GM18868 (cell line): ENCODE measurements at regions not wholly inside any gene's neighbourhood (a gene's known extent, or its start where the extent isn't known, plus 50 kb on each side); places are given as distances from the start of the nearest gene placed in this dataset.
"Not testable (repeated sequence)": the region's sequence is repeated elsewhere in the genome, so short reads cannot be mapped to it uniquely, and the experiment has no call there.

Experiments used
- ATAC-seq: cut with Tn5 transposase; IDR thresholded peaks from one replicate; pipeline ENCODE4 v1.9.1; 2021; ENCODE audit warnings: mild to moderate bottlenecking, moderate library complexity; ENCODE audit not compliant: unreplicated experiment

DNA sequence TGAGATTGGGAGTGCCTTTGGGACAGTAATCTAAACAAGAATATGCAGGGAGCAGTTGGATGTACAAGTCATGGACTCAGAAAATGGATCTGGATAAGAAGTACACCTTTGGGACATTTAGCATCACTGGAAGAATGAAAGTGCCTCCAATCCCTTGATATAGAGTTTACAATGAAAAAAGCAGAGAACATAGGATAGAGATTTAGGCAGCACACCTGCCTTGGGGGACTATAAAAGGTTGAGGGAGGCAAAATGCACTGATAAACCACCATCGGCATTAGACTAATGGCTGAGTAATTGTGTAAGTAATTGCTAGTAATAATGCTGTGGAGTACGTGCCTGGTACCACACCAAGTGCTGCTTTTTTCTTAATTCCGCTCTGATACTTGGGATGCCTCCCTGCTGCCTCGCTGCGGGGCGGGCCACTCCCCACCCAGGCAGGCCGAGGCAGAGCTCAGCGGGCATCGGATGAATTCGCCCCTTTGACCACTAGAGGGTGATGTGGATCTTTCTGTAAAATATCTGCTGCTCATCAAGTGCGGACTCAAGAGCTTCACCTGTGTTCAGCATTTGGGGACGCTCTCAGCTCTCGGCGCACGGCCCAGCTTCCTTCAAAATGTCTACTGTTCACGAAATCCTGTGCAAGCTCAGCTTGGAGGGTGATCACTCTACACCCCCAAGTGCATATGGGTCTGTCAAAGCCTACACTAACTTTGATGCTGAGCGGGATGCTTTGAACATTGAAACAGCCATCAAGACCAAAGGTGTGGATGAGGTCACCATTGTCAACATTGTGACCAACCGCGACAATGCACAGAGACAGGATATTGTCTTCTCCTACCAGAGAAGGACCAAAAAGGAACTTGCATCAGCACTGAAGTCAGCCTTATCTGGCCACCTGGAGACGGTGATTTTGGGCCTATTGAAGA is 99.9 kb downstream of the ANKRD18B start:
- ATAC-seq, result peak; percentile 80

DNA sequence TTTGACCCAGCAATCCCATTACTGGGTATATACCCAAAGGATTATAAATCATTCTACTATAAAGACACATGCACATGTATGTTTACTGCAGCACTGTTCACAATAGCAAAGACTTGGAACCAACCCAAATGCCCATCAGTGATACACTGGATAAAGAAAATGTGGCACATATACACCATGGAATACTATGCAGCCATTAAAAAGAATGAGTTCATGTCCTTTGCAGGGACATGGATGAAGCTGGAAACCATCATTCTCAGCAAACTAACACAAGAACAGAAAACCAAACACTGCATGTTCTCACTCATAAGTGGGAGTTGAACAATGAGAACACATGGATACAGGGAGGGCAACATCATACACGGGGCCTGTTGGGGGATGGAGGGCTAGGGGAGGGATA is 104.3 kb downstream of the ANKRD18B start:
- not testable (repeated sequence) for ATAC-seq

DNA sequence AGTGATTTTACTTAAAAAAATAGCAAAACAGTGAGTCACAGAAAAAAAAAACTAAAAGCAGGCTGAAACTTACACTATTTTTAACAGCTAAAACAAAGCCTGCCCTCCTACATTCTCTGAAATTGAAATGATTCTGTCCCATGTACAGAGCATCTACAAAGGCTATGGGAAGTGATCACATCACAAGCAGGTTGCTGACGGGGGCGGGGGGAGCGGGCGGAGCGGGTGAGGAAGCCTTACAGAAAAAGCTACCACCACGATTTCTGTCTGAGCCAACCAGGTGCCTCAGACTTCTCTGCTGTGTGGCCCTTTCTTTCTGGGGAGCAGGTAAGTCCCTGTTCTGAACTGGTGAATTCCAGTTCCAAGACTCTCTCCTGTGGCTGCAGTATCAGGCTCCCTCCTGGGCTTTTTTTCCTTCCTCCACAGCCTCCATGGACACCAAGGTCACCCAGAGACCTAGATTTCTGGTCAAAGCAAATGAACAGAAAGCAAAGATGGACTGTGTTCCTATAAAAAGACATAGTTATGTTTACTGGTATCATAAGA is 104.9 kb downstream of the ANKRD18B start:
- ATAC-seq, result no peak

DNA sequence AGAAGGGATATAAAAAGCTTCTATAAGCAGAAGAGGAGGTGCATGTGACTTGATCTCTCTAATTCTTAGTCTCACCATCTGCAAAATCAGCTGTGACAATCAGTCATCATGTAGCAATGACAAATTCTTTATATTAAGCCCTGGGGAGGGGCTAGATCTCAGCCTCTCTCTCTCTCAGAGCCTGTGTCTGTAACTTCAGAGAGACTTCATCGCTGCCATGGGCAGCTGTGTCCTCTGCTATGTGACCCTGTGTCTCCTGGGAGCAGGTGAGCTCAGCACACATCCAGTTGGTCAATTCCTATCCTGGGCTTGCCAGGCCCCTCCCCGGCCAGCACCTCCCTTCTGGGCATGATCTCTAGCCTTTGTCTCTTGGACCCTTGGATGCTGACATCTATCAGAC is 109.6 kb downstream of the ANKRD18B start:
- ATAC-seq, result no peak

DNA sequence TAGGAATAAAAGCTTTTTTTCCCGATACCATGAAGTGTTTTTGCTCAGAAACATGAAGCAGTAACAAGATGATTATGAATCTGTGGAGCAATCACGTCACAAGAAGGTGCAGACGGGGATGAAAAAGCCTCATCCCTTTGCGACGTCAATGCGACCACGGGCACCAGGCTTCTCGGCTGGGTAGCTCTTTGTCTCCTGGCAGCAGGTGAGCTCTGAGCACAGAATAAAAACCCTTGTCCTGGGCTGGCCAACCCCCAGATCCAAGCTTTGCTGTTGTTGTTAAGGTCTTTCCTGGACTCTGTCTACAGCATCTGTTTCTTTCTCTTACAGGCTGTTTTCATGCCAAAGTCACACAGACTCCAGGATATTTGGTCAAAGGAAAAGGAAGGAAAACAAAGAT is 113.8 kb downstream of the ANKRD18B start:
- no peak for ATAC-seq

DNA sequence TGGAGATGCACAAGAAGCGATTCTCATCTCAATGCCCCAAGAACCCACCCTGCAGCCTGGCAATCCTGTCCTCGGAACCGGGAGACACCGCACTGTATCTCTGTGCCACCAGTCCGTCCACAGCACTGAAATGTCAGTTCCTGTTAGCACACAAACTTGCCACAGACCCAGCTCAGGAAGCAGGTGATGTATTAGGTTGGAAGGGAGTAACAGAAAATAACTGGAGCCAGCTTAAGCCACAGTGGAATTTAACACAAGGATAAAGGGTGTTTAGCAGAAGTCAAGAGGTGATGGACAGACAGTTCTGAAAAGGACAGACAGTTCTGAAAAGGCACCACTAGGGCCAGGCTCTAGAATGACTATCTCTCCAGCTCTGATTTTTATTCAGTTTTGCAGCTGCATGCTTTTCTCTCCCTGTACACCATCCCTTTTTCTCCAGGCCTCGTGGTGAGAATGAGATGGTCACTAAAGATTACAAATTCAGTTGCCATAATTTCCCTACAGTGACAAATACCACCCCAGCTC is 114.4 kb downstream of the ANKRD18B start:
- ATAC-seq, result no peak

DNA sequence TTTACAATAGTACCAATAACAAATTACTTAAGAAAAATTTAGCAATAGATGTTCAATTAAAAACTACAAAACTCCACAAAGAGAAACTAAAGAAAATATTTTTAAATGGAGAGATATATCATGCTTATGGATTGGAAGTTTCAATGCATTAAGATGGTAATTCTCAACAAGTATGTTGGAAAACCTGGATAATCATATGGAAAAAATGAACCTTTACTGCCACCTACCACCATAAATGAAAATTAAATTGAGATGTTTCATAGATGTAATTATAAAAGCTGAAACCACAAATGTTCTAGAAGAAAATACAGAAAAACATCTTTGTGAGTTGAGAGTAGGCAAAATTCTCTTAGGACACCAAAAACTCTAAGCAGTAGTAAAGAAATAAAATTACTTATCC is 121.7 kb downstream of the ANKRD18B start:
- ATAC-seq, result no peak

DNA sequence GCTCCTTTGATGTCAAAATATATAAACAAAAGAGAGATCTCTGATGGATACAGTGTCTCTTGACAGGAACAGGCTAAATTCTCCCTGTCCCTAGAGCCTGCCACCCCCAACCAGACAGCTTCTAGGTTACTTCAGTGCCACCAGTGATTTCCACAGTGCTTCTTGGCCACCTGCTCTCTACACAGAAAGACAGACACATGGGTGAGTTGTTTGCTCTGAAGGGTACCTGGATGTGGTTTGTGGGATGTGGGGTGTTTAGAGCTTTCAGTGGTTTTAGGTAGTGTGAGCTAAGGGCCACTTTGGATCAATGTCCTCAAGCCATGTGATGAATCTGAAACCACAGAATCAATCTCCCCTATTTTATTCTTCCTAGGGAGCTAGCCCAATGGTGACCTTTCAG is 125.4 kb downstream of the ANKRD18B start:
- no peak for ATAC-seq

DNA sequence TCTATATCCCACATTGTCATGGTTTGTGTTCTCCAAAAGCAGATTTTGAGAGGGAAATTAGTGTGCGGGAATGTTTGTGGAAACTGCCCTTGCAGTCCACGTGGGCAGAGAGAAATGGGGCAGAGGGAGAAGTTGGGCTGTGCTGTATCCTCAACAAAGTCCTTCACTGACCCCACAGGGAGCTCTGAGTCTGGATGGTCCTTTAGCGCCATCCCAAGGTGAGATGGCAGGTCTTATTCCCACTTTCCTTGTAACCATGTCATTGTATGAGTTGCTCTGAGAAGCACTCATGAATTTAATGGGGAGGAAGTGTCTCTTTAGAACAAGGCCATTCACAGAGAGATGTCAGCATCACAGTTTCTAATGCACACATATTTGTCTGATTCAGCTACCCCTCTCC is 127.1 kb downstream of the ANKRD18B start:
- no peak for ATAC-seq

DNA sequence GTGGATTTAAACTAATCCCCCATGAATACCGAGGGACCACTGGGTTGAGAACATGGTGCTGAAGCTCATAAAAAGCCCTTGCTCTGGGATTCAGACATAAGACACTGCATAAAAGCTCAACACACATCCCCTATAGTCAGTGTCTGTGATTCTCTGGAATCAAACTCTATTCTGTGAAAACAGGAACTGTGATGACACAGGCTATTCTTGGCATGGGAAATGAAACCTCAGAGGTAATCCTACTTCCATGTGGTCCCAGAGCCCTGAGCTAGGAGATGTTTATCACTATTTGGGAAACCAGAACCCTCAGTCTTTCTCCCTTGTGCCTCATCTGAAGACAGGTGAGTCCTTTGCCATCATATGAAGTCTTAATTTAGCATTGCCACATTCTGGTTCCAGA is 135.4 kb upstream of the PRSS3 start:
- ATAC-seq, result no peak

DNA sequence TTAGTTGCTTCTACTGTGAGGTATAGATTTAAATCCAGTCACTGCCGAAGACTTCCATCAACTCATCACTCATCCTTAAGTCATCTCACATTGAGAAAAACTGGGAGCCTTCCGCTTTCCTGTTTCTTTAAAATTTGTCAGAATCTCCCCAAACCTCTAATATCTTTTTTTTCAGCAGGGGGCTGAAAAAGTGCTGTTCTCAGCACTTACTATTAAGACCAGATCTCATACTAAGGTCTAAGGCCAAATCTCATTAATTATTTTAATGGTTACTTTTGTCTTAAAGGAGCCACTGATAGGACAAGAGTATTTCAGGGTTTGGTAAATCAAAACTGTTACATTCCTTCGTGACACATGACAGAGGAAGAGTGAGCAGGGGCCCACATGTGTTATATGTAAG is 134.6 kb upstream of the PRSS3 start:
- ATAC-seq, result no peak

DNA sequence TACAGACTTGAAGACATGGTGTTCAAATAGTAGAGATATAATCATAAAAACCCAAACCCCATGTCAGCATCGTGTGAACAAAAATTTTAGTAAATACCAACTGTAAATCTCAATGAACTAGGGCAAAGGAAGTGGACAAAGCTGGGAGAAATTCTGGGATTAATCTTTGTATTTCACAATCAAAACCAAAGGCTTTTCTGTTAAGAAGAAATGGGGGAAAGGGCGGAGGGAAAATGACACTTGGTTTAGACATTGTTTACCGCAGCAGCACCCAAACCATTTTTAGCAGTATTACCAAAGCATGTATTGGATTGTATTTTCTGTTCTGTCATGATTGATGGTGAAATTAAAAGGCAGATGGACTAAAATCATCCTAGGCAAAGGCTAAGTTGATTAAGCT is 134.2 kb upstream of the PRSS3 start:
- no peak for ATAC-seq

DNA sequence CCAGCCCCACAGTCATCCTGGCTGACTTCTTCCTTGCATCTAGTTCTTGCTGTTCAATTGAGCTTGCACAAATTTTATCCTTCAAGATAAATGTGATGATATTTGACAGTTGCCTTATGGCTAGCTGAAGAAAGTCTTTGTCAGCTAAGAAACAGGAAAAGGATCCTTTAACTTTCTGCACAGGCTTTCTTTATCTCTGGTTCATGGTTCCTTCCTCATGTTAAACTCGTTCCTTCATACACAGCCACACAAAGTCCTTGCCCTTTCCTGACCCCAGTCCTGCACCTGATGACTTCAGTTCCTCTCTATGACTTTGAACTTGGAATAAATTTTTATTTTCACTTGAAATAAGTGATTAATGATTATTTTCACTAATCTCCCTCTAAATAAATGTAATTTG is 132.5 kb upstream of the PRSS3 start:
- ATAC-seq, result no peak

DNA sequence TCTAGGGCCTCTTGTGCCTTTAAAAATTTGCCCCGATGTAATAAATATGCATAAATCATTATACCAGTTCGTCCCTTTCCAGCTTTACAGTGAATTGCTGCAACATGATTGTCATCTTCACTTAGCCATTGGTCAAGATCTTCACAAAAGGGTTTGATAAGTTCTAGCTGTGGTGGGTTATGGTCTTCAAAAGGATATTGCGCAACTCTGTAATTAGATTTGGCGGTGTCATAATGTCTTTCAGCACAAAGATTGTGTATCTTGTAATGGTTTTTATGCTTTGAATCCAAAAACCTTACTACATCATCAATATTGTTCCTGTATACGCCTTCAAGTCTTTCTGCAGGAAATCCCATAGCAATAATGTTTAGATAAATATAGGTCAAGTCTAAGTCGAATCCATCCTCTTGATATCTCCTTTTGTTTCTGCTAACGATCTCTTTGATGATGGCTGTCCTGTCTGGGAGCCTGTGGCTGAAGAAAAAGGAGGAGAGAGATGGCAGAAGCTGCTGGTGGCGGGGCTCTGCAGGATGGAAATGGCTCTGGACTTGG is 119.1 kb upstream of the PRSS3 start:
- ATAC-seq, result not testable (repeated sequence)

DNA sequence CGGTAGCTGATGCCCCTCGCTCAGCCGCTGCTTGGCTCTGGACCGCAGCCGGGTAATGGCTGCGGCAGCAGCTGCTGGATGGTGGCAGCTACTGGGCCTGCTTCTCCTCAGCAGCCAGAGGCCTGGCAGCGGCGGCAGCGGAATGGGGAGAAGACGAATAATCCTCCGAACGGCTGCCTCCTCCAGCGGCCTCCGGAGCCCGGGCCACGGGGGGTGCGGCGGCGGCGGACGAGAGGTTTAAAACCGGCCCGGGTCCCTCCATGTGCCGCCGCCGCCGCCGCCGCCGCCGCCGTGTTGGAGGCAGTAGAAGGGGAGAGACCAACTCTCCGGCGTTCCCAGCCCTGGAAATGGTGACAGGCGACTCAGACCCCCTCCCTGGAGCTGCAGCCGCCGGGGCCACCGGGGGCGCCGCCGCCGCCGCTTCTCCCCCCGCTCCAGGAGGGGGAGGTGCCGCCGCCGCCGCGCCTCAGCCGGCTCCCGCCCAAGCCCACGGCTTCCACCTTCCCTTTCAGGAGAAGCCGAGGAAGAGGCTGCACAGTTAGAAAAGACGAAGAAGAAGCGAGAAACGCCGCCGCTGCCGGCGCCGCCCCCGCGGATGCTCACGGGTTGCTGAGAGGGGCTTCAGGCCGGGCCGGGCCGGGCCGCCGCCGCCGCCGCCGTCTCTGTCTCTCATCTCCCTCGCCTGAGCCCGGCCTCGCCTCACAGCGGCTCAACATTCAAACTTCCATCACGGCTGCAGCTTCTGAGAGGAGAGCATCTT is 118.4 kb upstream of the PRSS3 start:
- ATAC-seq, result no peak

DNA sequence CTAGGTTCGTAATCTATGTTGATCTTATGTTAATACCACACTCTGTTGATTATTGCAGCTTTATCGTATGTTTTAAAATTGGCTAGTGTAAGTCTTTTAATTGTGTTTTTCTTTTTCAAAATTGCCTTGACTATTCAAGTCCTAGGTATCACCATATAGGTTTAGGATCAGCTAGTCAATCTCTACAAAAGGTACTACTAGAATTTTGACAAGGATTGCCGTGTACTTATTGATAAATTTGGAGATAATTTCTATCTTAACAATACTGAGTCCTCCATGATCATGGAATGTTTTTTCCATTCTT is 117.9 kb upstream of the PRSS3 start:
- no peak for ATAC-seq

DNA sequence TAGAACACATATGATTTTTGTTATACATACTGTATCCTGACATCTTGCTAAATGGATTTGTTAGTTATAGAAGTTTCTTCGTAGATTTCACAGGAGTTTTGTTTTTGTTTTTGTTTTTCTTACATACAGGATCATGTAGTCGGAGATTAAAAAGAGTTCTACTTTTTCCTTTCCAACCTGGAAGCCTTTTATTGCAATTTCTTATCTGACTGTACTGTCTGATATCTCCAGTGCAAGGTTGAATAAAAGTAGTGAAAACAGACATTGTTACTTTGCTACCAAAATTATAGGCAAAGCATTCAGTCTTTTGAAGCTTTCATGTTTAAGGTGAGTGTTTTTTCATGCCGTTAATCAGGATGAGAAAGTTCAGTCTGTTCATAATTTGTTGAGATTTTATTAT is 117.4 kb upstream of the PRSS3 start:
- no peak for ATAC-seq

DNA sequence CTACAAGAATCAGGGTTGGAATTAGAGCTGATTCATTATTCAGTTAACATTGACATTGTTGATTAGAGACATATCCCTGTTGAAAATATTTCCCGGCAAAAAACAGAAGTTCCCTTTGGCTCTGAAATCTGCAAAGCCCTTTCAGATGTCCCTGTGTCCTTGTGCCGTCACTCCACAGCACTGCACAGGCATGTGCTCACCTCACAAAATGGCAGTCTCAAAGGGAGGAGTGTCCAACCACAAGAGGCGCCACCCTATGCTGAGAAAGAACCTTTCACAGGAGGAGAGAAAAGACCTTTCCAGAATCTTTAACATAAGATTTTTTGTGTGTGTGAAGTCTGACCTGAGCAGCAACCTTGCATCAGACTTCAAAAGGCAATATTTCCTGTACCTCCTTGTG is 112.8 kb upstream of the PRSS3 start:
- ATAC-seq, result no peak

DNA sequence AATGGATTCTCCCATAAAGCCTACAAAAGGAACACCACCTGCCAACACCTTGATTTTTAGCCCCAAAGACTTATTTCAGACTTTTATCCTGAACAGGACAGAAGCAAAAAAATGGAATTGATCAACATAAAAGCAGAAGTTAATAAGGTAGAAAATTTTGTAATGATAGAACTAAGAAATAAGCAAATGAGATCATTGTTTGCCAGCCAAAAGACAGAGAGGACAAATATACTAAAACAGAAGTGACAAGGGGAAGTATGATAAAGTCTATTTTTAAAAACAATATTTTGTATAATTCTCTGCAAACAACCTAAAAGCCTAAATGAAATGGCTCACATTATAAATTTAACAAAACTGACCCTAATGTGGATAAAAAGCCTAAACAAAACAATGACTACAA is 110.5 kb upstream of the PRSS3 start:
- no peak for ATAC-seq

DNA sequence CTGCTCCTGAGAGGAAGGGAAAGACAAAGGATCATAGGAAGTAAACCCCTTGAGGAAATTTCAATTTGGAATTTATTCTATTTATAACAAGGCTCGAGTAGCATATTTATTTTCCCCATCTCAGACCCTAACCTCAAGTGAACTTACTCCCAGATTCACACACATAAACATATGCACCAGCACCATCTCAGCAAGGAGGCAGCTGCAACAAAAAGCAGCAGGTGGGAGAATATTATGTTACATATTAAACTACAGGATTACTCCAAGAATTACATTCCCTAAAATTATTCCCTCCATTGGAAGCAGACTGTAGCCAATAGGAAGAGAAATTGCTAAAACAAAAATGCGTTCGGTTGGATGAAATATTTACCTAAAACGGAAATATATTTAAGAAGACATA is 108.4 kb upstream of the PRSS3 start:
- ATAC-seq, result no peak

DNA sequence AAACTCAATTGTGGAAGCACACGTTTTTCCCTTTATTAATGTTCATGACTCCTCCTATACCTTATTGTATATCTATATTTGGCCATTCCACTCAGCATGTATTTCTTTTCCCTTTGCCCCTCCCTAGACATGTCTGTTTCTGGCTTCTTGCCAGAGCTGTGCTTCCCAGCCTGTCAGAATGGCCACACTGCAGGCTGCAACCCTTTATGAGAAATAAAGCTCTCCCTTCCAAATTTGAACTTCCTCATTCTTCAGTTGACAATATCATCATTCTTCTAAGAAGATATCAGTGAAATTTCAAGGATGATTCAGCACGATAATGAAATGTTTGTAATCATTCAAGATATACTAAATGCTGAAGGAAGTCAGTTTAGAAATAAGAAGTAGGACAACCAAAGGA is 107.6 kb upstream of the PRSS3 start:
- ATAC-seq, result no peak
